HG03354 (cell line): ENCODE measurements at regions not wholly inside any gene's neighbourhood (a gene's known extent, or its start where the extent isn't known, plus 50 kb on each side); places are given as distances from the start of the nearest gene placed in this dataset.

Experiments
- ATAC-seq: cut with Tn5 transposase; IDR thresholded peaks from one replicate; pipeline ENCODE4 v1.9.1; 2021; ENCODE audit warnings: mild to moderate bottlenecking; ENCODE audit not compliant: unreplicated experiment, poor library complexity, severe bottlenecking

DNA sequence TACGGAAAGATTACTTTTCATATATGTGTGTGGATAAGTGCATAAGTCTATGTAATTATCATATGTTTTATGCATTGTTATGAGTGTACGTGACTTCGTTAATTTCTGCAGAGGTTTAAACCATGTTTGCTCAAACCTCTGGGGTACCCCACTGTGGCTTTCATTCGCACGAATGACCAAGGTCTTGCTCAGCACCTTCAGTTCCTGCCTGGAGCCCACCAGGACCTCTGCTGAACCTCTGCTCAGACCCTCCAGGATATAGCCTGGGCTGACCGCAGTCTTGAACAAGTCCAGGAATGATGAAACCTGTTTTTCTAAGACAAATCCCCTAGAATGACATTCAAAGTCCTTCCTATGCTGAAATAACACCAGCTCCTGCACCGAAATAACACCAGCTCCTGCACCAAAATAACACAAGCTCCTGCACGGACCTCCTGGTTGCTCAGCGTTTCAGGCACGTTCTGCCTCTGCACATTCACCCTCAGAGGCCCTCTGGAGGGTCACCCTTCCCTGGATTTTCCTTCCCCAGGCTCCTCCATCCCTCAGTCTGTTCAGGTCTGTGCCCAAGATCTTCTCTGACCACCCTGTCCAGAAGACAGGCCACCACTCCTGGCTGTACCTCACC, 99.7 kb upstream of the BOD1 start:
- ATAC-seq, result no peak

DNA sequence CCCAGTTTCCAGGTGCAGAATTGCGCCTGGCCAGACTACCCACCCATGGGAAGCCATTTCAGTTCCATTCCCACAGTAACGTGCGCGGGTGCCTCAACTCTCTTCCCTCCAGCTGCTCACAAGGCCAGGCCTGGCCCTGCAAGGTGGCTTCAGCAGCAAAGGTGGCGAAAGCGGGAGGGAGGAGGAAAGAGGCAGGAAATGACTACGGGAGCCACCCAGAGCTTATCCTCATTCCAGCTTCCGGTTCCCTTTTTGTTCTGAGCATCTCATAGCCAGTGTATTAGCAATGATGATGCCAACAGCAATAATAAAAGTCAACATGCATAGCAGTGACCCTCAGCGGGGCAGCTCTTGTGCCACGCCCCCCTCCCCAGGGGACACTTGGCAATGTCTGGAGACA, 101.5 kb upstream of the BOD1 start:
- no peak for ATAC-seq

DNA sequence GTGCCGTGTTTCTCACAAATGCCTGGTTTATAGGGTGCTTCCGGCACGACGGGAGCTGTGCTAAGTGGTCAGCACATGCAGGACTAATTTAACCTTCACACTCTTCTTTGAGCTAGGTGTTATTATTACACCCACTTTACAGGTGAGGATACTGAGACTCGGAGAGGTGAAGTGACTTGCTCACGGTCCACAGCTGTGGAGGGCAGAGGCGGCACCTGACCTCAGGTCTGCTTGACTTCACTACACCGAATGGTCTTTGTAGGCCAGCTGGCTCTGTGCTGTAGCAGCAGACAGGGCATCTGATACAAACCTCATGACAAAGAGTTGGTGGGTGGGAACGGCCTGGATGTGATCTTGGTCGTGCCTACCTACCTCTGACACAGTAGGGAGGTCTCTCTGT, 102.0 kb upstream of the BOD1 start:
- ATAC-seq, result no peak

DNA sequence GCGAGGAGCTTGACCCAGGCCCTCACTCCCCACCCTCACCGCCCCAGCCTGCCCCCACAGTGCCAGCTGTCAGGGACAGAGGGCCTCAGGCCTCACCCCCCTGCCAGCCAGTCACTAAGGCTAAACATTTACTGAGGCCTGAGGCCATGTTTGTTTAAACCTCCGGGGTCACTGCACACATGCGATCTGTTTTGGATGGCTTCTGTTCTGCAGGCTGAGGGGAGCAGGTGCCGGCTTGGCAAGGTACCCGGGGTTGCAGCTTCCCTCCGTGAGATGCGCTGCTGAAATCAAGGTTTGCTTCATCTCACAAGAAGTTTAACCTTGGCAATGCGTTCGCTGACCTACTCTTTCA, 103.3 kb upstream of the BOD1 start:
- no peak for ATAC-seq

DNA sequence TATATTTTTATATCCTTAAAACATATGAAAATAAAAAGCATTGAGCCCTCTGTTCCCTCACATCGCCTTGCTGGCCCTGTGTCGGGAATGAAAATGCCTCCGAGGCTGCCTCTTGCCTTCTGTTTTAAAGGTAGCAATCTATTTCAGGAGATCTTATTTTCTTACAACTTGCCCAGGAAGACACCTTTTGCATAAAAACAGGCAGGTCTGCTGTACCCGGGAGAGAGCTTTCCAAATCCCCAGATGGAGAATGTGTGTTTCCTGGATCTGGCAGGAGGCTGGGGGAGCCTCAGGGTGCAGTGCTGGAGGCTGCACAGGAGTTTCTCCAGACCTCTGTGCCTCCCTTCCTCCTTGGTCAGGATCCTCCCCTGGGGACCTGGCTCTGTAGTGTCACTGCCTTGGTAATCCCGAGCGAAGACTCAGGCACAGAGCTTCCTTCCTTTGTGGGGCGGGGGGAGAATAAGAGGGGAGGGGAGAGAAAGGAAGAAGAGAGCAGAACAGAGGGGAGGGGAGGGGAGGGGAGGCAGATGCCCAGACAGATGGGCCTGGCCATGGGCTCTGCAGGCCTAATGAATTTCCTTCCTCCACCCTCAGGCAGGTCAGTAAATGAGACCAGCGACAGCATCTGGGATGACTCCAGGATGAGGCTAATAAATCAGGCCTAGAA, 104.0 kb upstream of the BOD1 start:
- ATAC-seq, result no peak

DNA sequence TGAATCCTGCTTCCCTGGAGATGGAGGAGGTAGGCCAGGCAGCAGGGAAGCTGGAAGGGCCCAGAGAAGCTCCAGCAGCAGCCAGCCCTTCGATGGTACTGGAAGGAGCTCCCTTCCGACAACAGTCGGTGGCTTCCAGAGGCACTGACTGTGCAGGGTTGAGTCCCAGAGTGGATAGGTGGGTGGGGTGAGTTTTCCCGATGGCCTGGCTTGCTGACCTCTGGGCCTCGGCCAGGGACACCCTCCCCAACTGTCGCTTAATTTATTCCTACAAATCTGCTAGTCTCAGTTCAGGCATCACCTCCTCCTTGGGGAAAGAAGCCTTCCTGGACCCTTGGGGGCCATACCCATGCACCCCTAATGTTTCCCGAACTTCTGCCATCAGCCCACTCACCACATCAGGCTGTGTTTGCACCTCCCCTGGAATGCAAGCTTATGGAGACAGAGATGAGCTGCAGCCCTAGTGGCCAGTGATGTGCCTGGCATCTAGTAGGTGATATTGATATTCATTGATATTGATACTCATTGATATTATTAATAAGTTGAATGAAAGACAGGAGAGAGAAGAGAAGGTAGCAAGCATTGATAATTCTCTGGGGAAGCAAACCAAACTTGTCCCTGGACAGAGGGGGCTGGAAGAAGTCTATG, 104.6 kb upstream of the BOD1 start:
- ATAC-seq, result no peak

DNA sequence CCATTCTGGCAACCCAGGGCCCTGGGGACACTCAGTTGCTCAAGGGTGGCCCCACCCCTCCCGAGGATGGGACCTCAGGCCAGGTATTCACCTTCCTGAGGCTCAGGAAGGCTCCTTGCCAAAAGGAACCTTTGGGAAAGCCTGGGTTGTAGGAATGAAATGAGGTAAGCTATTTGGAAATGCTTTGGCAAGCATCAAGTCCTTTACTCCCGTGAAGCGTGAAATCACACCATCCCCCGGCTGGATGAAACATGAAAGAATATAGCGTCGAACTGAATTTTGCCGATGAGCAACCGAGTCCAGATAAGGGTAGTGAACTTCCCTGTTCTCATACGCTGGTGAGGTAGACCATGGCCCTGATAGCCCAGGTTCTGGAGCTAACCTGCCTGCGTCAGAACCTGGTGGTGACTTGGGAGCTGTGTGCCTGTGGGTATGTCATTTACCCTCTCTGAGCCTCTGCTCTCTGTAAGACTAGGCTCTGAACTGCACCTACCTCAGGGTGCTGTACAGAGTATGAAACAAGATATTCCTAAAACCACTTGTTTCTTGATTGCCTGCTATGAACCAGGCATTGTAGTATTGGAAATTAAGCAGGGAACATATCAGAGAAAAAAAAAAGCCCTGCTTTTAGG, 105.3 kb upstream of the BOD1 start:
- ATAC-seq, result no peak

DNA sequence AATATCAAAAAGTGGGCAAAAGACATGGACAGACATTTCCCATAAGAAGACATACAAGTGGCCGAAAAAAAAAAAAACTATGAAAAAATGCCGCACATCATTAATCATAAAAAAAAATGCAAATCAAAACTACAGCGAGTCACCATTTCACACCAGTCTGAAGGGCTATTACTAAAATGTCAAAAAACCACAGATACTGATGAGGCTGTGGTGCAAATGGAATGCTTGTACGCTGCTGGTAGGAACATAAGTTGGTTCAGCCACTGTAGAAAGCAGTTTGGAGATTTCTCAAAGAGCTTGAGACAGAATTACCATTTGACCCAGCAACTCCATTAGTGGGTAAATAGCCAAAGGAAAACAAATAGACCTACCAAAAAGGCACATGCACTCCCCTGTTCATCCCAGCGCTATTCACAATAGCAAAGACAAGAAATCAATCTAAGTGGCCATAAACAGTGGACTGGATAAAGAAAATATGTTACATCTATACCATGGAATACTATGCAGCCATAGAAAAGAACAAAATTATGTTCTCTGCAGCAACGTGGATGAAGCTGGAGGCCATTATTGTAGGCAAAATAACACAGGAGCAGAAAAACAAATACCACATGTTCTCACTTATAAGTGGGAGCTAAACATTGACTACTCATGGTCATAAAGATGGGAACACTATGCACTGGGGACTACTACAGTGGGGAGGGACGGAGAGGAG, 110.6 kb upstream of the BOD1 start:
- no peak for ATAC-seq

DNA sequence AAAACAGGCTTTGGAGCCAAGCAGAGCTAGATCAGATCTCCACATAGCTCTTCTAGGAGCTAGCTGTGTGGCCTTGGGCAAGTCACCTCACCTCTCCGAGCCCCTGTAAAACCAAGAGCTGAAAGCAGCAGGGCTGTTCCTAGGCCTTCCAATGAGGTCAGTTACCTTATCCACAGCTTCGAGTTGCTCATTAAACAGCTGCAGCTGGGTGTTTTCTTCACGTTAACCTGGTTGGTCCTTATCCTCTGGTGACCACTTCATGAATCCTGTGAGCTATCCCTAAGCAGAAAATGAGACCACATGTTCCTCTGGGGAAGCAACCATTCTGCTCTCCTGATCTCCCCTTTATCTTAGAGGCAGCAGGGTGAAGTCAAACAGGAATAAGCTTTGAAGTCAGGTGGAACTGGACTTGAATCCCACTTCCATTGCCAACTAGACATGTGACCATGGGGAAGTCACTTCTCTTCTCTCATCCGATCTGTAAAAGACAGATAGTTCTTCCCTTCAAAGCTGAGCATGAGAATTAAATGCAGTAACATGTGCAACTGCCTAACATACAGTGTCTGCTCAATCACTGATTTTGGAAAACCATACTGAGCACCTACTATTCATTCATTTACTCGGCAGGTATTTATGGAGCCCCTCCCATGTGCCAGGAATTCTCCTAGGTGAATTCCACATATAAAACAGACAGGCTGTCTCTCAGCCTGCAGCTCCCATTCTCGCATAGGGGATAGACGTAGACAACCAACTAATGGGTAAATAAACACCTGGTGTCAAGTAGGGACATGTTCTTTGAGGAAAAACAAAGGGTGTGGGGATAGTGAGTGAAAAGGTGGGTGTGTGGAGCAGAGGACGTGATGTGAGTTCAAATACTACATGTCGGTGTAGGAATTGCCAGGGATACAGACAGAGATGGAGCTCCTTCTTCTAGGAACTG, 111.7 kb upstream of the BOD1 start:
- ATAC-seq, result no peak

DNA sequence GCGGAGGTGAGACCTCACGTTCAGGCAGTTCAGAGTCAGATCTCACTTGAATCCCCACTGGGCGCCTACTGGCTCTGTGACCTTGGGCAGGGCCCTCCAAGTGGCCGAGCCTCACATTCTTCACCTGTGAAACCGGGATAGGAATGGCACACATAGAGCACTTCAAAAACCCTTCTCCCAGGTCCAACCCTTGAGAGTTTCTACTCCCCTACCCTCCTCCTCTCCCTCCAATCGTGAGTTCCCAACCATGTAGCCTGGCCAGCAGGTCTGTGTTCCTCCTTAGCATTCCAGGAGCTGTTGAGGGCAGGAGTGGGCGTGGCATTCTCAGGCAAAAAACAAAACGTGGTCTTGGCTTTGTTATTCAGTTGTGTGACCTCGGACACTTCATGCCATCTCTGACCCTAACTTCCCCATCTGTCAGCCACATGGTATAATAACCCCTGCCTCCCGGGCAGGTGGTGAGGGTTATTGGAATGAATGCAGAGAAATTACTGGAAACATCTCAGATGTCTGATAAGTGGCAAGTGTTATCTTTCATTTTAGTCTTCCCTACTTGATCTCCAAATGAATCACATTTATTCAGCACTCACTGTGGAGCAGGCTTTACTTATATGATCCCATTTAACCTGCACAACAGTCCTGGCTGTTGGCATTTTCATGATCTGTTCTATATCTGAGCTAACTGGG, 112.8 kb upstream of the BOD1 start:
- ATAC-seq, result no peak

DNA sequence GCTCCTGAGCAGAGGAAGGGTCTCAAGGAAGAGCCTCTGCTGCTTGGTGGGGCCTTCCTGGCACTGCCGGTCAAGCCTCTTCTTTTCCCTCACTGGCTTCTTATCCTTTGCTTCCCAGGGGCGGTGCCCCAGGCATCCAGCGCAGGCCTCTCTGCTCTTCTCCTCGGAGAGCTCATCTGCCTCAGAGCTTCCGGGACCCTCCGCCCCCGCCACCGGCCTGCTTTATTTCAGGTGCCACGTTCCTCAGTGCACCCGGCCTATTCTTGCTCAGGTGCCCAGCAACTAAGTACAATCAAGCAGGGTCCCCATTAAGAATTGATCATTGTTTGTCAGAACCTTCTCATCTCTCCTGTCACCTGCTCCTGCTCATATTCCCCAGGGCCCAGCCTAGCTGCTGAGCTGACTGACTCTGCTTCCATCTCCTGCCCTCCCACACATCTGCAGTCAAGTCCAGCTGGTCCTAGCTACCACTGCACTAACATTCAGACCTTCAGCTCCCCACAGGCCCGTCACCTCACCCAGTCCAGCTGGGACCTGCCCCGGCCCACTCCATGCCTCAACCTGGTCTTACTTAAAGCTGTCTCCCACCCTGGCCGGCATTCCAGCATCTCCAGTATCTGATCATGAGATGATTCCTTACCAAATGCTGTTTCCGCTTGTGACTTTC, 114.3 kb upstream of the BOD1 start:
- ATAC-seq, result no peak

DNA sequence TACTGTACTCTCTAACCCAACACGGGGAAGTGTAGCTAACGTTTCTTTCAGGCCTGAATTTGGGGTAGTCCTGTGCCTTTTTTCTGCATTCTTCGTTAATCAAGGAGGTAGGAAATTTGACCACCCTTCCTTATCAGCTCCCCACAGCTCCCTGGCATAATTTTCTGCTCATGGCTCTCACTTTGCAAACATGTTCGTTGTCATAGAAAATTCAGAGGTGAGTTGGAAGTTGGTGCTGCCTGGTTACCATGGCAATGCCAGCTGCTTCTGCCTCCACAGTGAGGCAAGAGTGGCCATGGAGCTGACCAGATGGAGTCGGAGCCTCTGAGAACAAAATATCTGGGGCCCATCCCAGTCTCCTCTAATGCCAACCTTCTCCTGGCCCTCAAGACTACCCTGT, 116.6 kb upstream of the BOD1 start:
- ATAC-seq, result no peak

DNA sequence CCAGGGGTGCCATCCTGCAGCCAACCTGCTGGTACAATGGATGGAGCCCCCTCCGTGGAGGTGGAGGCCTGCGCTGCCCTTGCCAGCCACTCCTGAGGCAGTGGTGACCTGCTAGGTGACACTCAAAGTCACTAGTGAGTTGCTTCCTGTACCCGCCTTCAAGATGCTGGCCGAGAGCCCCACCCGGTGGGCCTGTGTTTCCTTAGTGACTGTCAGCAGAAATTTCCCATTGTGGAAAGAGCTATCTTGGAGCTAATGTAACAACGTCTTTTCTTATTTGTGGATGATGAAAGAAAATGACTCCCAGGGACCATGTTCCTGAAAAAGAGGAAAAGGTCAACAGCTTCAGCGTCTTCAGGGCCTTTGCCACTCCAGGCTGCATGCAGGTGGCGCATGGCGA, 117.0 kb upstream of the BOD1 start:
- ATAC-seq, result no peak

DNA sequence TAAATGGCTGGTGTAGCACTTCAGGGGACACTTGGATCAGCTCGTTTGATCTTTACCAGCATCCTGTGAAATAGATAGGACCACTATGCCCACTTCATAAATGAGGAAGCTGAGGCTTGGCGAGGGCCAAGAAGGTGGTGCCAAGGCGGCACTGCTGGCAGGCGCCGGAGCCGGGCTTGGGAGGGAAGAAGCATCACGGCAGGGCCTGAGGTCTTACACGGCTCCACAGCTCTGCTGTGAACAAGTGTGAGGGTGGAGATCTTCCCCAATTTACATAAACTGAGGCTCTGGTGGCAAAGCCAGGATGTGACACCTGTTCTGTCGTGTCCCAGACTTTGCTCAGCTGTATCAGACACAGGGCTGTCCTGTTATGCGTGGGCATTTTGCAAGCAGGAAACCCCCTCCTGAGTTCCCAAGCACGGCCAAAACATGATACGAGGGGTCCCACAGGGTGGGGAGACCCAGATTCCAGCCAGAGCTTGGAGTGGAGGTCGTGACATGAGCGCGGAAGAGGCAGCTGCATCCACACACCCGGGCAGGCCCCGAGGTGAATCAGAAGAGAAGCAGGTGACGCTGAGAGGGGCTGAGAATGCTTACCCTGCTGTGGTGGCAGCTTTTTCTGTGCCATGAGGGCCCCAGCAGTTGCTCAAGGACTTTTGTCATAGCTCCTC, 117.5 kb upstream of the BOD1 start:
- ATAC-seq, result peak; percentile 60

DNA sequence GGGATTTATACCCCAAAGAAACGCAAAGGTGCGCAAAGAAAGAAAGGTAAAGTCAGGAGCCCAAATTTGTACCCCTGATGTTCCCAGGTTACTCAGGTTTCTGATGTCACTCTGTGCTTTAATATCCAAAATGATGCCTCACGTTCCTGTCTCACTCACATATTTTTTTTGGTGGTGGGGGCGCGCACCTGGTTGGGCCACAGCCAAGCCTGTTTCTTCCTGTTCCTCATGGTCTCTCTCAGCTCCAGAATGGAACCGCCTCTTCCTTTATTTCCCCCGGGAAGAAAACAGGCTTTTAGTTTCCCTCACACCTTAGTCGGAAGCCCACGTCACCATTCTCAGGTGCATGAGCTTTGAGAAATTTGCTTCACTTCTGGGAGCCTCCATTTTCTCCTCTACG, 118.3 kb upstream of the BOD1 start:
- ATAC-seq, result no peak

DNA sequence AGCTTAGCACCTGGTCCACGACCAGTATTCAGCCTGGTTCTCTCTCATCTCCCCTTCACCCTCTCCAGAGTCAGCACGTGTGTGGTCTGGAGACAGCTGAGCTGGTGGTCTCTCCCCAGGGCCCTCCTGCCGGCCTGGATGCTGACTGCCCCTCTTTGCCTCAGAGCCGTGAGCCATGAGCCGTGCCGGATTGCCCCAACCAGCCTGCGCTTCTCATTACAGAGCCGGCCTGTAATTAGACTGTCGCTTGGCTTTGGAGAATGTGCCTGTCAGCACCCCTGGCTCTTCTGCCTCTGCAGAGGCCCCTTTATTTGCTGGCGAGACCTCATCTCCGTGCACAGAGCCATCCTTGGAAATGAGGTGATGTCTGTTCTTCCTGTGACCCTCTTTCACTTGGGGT, 118.7 kb upstream of the BOD1 start:
- ATAC-seq, result no peak

DNA sequence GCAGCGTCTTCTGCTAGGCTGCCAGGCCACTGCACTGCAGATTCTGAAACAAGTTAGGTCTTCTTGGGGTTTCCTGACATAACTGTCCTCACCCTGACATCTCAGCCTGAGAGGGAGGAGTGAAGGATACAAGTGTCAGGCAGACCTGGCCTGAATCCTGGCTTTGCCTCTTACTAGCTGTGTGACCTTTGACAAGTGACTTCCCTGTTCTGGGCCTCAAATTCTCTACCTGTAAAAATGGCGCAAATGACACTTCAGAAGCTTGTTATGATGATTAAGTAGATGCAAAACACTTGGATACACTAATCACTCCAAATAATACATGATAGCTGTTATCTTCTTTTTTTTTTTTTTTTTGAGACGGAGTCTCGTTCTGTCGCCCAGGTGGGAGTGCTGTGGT, 119.2 kb upstream of the BOD1 start:
- no peak for ATAC-seq

DNA sequence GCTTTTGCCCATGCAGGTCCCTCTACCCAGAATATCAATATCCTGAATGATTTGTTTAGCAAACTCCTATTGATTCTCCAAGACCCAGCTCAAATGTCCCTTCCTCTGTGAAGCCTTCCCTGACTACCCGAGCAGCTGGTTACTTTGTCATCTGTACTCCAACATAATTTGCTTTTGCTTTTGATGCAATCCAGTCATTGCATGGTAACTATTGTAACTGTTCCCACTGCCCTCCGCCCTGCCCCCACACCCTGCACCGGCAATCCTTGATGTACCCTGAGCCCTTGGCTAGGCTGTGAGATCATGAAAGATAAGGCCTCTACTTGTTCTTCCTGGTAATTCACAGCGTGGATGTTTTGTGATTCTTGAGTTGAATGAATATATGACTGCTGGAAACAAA, 119.9 kb upstream of the BOD1 start:
- ATAC-seq, result no peak
